ENCODE measurements at regions not wholly inside any gene's neighbourhood (a gene's known extent, or its start where the extent isn't known, plus 50 kb on each side); places are given as distances from the start of the nearest gene placed in this dataset.
"Not testable (repeated sequence)": the region's sequence is repeated elsewhere in the genome, so short reads cannot be mapped to it uniquely, and the experiment has no call there.

DNA sequence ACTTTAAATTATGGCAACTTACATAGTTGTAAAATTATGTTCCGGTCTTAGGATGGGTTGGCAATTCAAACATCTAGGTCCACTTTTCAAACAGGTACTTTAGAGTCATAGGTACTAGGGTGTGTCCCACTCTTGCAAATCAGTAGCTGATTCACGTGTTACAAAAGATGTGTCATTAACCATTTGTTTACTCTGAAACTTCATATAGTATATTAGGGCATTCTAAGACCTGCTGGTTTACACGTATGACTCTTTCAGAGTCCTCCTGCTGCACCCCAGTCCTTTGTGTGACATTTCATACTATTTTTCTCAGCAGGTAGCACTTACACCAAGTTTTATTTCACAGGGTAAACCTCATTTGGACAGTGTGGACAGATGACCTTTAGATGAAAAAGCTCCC, 131.8 kb upstream of the PLEKHM1 start:
- TF ChIP-seq, protein P1, sequence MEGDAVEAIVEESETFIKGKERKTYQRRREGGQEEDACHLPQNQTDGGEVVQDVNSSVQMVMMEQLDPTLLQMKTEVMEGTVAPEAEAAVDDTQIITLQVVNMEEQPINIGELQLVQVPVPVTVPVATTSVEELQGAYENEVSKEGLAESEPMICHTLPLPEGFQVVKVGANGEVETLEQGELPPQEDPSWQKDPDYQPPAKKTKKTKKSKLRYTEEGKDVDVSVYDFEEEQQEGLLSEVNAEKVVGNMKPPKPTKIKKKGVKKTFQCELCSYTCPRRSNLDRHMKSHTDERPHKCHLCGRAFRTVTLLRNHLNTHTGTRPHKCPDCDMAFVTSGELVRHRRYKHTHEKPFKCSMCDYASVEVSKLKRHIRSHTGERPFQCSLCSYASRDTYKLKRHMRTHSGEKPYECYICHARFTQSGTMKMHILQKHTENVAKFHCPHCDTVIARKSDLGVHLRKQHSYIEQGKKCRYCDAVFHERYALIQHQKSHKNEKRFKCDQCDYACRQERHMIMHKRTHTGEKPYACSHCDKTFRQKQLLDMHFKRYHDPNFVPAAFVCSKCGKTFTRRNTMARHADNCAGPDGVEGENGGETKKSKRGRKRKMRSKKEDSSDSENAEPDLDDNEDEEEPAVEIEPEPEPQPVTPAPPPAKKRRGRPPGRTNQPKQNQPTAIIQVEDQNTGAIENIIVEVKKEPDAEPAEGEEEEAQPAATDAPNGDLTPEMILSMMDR (IDR thresholded peaks at IDR 0.05), result not testable (repeated sequence)
- TF ChIP-seq POLR2AphosphoS5 (IDR thresholded peaks at IDR 0.05; ENCODE audit: low read depth, low read length); SIN3A (IDR thresholded peaks at IDR 0.05; ENCODE audit: borderline replicate concordance, insufficient read depth, low read depth, low read length): not testable (repeated sequence)
- TF ChIP-seq, protein P2, sequence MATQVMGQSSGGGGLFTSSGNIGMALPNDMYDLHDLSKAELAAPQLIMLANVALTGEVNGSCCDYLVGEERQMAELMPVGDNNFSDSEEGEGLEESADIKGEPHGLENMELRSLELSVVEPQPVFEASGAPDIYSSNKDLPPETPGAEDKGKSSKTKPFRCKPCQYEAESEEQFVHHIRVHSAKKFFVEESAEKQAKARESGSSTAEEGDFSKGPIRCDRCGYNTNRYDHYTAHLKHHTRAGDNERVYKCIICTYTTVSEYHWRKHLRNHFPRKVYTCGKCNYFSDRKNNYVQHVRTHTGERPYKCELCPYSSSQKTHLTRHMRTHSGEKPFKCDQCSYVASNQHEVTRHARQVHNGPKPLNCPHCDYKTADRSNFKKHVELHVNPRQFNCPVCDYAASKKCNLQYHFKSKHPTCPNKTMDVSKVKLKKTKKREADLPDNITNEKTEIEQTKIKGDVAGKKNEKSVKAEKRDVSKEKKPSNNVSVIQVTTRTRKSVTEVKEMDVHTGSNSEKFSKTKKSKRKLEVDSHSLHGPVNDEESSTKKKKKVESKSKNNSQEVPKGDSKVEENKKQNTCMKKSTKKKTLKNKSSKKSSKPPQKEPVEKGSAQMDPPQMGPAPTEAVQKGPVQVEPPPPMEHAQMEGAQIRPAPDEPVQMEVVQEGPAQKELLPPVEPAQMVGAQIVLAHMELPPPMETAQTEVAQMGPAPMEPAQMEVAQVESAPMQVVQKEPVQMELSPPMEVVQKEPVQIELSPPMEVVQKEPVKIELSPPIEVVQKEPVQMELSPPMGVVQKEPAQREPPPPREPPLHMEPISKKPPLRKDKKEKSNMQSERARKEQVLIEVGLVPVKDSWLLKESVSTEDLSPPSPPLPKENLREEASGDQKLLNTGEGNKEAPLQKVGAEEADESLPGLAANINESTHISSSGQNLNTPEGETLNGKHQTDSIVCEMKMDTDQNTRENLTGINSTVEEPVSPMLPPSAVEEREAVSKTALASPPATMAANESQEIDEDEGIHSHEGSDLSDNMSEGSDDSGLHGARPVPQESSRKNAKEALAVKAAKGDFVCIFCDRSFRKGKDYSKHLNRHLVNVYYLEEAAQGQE (IDR thresholded peaks at IDR 0.05; ENCODE audit: insufficient read depth in 1 of 2, low read depth in 2 of 2, low read length in 1 of 2), result not testable (repeated sequence)

Data from Panc1 (cell line).